ENCODE measurements at regions not wholly inside any gene's neighbourhood (a gene's known extent, or its start where the extent isn't known, plus 50 kb on each side); places are given as distances from the start of the nearest gene placed in this dataset.

- no peaks in the 10 kb centered on the region for H4K20me1 ChIP-seq (ENCODE audit: control insufficient read depth, extremely low read depth, insufficient read depth, low read length)
- TF ChIP-seq, protein P1, sequence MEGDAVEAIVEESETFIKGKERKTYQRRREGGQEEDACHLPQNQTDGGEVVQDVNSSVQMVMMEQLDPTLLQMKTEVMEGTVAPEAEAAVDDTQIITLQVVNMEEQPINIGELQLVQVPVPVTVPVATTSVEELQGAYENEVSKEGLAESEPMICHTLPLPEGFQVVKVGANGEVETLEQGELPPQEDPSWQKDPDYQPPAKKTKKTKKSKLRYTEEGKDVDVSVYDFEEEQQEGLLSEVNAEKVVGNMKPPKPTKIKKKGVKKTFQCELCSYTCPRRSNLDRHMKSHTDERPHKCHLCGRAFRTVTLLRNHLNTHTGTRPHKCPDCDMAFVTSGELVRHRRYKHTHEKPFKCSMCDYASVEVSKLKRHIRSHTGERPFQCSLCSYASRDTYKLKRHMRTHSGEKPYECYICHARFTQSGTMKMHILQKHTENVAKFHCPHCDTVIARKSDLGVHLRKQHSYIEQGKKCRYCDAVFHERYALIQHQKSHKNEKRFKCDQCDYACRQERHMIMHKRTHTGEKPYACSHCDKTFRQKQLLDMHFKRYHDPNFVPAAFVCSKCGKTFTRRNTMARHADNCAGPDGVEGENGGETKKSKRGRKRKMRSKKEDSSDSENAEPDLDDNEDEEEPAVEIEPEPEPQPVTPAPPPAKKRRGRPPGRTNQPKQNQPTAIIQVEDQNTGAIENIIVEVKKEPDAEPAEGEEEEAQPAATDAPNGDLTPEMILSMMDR (conservative IDR thresholded peaks at IDR 0.05 in 1 of 2, IDR thresholded peaks at IDR 0.05 in 1 of 2; ENCODE audit: low read depth in 1 of 2, low read length in 2 of 2), result no peak
- no peak for TF ChIP-seq EZH2 (IDR thresholded peaks at IDR 0.05; ENCODE audit: low read length, missing control alignments)
These were observed 265.9 kb downstream of the TRIM36 start for GRCh38 chr5:114903767-114904166.

GRCh38 chr5:114898602-114899001, 271.1 kb downstream of the TRIM36 start:
- Histone ChIP-seq H3K4me2 (ENCODE audit: extremely low read depth, insufficient read depth, low read length) (no peak overlapping the region), H3K79me2 (ENCODE audit: control insufficient read depth, insufficient read depth, low read length) (no peaks in the 10 kb centered on the region), H3K36me3 (ENCODE audit: control insufficient read depth, insufficient read depth, low read length) (no peaks in the 10 kb centered on the region), H3K9ac (ENCODE audit: insufficient read depth, low read length) (no peak overlapping the region), H3K27ac (ENCODE audit: insufficient read depth, low read length) (no peak overlapping the region), H4K20me1 (ENCODE audit: control insufficient read depth, extremely low read depth, insufficient read depth, low read length) (no peaks in the 10 kb centered on the region), H2AFZ (ENCODE audit: low read length) (no peak overlapping the region), H3K4me3 (replicated peaks in 1 of 4; ENCODE audit: control extremely low read depth in 1 of 4, insufficient read depth in 1 of 4, low read depth in 3 of 4, low read length in 4 of 4) (no peak overlapping the region), H3K9me3 (ENCODE audit: control insufficient read depth, insufficient read depth, low read depth, low read length) (no peaks in the 10 kb centered on the region), H3K4me1 (ENCODE audit: control insufficient read depth, extremely low read depth, insufficient read depth, low read length) (no peaks in the 10 kb centered on the region), H3K27me3 (ENCODE audit: control insufficient read depth, insufficient read depth, low read length) (no peaks in the 10 kb centered on the region)
- DNase-seq (ENCODE audit: low read depth in 2 of 2), result no peak
- TF ChIP-seq, protein P1 (conservative IDR thresholded peaks at IDR 0.05 in 1 of 2, IDR thresholded peaks at IDR 0.05 in 1 of 2; ENCODE audit: low read depth in 1 of 2, low read length in 2 of 2), result no peak
- TF ChIP-seq EZH2 (IDR thresholded peaks at IDR 0.05; ENCODE audit: low read length, missing control alignments), result no peak

More at GRCh38 chr5:114903767-114904166, 265.9 kb downstream of the TRIM36 start:
- Histone ChIP-seq H3K4me1 (ENCODE audit: control insufficient read depth, extremely low read depth, insufficient read depth, low read length) (no peaks in the 10 kb centered on the region), H3K4me2 (ENCODE audit: extremely low read depth, insufficient read depth, low read length) (no peak overlapping the region), H2AFZ (ENCODE audit: low read length) (no peak overlapping the region), H3K27ac (ENCODE audit: insufficient read depth, low read length) (no peak overlapping the region), H3K9me3 (ENCODE audit: control insufficient read depth, insufficient read depth, low read depth, low read length) (no peaks in the 10 kb centered on the region), H3K36me3 (ENCODE audit: control insufficient read depth, insufficient read depth, low read length) (no peaks in the 10 kb centered on the region), H3K4me3 (replicated peaks in 1 of 4; ENCODE audit: control extremely low read depth in 1 of 4, insufficient read depth in 1 of 4, low read depth in 3 of 4, low read length in 4 of 4) (no peak overlapping the region), H3K9ac (ENCODE audit: insufficient read depth, low read length) (no peak overlapping the region), H3K79me2 (ENCODE audit: control insufficient read depth, insufficient read depth, low read length) (no peaks in the 10 kb centered on the region), H3K27me3 (ENCODE audit: control insufficient read depth, insufficient read depth, low read length) (no peaks in the 10 kb centered on the region)
- no peak for DNase-seq (ENCODE audit: low read depth in 2 of 2)

- TF ChIP-seq EZH2 (IDR thresholded peaks at IDR 0.05; ENCODE audit: low read length, missing control alignments), result no peak
- TF ChIP-seq, protein P1 (conservative IDR thresholded peaks at IDR 0.05 in 1 of 2, IDR thresholded peaks at IDR 0.05 in 1 of 2; ENCODE audit: low read depth in 1 of 2, low read length in 2 of 2), result no peak
These were observed 286.0 kb downstream of the TRIM36 start for GRCh38 chr5:114883675-114884074.

More at GRCh38 chr5:114883675-114884074, 286.0 kb downstream of the TRIM36 start:
- Histone ChIP-seq H3K4me1 (ENCODE audit: control insufficient read depth, extremely low read depth, insufficient read depth, low read length) (no peaks in the 10 kb centered on the region), H3K36me3 (ENCODE audit: control insufficient read depth, insufficient read depth, low read length) (no peaks in the 10 kb centered on the region), H2AFZ (ENCODE audit: low read length) (no peak overlapping the region), H3K9ac (ENCODE audit: insufficient read depth, low read length) (no peak overlapping the region), H3K4me3 (replicated peaks in 1 of 4; ENCODE audit: control extremely low read depth in 1 of 4, insufficient read depth in 1 of 4, low read depth in 3 of 4, low read length in 4 of 4) (no peak overlapping the region), H3K9me3 (ENCODE audit: control insufficient read depth, insufficient read depth, low read depth, low read length) (no peaks in the 10 kb centered on the region), H3K27ac (ENCODE audit: insufficient read depth, low read length) (no peak overlapping the region), H3K4me2 (ENCODE audit: extremely low read depth, insufficient read depth, low read length) (no peak overlapping the region), H3K27me3 (ENCODE audit: control insufficient read depth, insufficient read depth, low read length) (no peaks in the 10 kb centered on the region), H3K79me2 (ENCODE audit: control insufficient read depth, insufficient read depth, low read length) (no peaks in the 10 kb centered on the region), H4K20me1 (ENCODE audit: control insufficient read depth, extremely low read depth, insufficient read depth, low read length) (no peaks in the 10 kb centered on the region)
- no peak for DNase-seq (ENCODE audit: low read depth in 2 of 2)

Measured in fibroblast of lung (primary cell).